Neural cell (in vitro differentiated cells): ENCODE measurements at regions not wholly inside any gene's neighbourhood (a gene's known extent, or its start where the extent isn't known, plus 50 kb on each side); places are given as distances from the start of the nearest gene placed in this dataset.

Experiments used
- H2AFZ ChIP-seq: fragments of 200-600, 300-800 bp; sonication (generic), shearing (Covaris generic); 2 replicates; pipeline ENCODE4 v1.6.0; 2014; ENCODE audit warnings: low read depth, mild to moderate bottlenecking, antibody characterized with exemption, low read length, moderate library complexity
- H3F3A ChIP-seq: fragments of 200-600 bp; shearing (Covaris generic); 2 replicates; pipeline ENCODE4 v1.6.1; 2016; ENCODE audit warnings: mild to moderate bottlenecking, moderate library complexity, mixed read lengths, antibody characterized with exemption, low read length; ENCODE audit not compliant: insufficient read depth, poor library complexity, severe bottlenecking
- H3K27ac ChIP-seq: fragments of 200-600, 300-800 bp; sonication (generic), shearing (Covaris generic); 2 replicates; pipeline ENCODE4 v1.5.1; 2014; ENCODE audit warnings: mild to moderate bottlenecking, low read length, moderate library complexity
- H3K27me3 ChIP-seq: fragments of 300-800, 200-600 bp; sonication (generic), shearing (Covaris generic); 2 replicates; pipeline ENCODE4 v1.6.0; 2014; ENCODE audit warnings: mild to moderate bottlenecking, low read depth, low read length, moderate library complexity; ENCODE audit not compliant: insufficient read depth
- H3K36me3 ChIP-seq: fragments of 300-800, 200-600 bp; sonication (generic), shearing (Covaris generic); 2 replicates; pipeline ENCODE4 v1.5.1; 2014; ENCODE audit warnings: mild to moderate bottlenecking, antibody characterized with exemption, low read length, moderate library complexity; ENCODE audit not compliant: insufficient read depth
- H3K4me2 ChIP-seq: fragments of 300-800, 200-600 bp; sonication (generic), shearing (Covaris generic); 2 replicates; pipeline ENCODE4 v1.6.0; 2014; ENCODE audit warnings: mild to moderate bottlenecking, low read length
- H3K4me3 ChIP-seq: fragments of 300-800, 200-600 bp; sonication (generic), shearing (Covaris generic); 2 replicates; pipeline ENCODE4 v1.5.1; 2014; ENCODE audit warnings: mild to moderate bottlenecking, low read length, moderate library complexity
- H3K79me2 ChIP-seq: fragments of 200-600 bp; shearing (Covaris generic); replicated peaks from 2 replicates; pipeline ENCODE4 v1.6.0; 2014; ENCODE audit warnings: mild to moderate bottlenecking, low read length, moderate library complexity; ENCODE audit not compliant: insufficient read depth
- H3K9ac ChIP-seq: fragments of 300-800, 200-600 bp; sonication (generic), shearing (Covaris generic); 2 replicates; pipeline ENCODE4 v1.6.1; 2016; ENCODE audit warnings: mild to moderate bottlenecking, low read length, mixed read lengths
- H3K9me2 ChIP-seq: fragments of 200-600 bp; shearing (Covaris generic); 2 replicates; pipeline ENCODE4 v1.6.1; 2016; ENCODE audit warnings: mild to moderate bottlenecking, low read length, mixed read lengths; ENCODE audit not compliant: insufficient read depth
- H3K9me3 ChIP-seq: fragments of 200-600, 300-800 bp; sonication (generic), shearing (Covaris generic); 2 replicates; pipeline ENCODE4 v1.6.1; 2016; ENCODE audit warnings: mild to moderate bottlenecking, mixed run types, low read length, moderate library complexity, mixed read lengths
- H4K20me1 ChIP-seq: fragments of 200-600 bp; shearing (Covaris generic); 2 replicates; pipeline ENCODE4 v1.6.1; 2016; ENCODE audit warnings: mild to moderate bottlenecking, mixed run types; ENCODE audit not compliant: insufficient read depth
- CTCF ChIP-seq: fragments of 450-650 bp; IDR thresholded peaks from 2 replicates; pipeline ENCODE4 v1.5.1; 2014; ENCODE audit warnings: antibody characterized with exemption, mild to moderate bottlenecking, moderate library complexity; ENCODE audit not compliant: poor library complexity, severe bottlenecking
- EP300 ChIP-seq: fragments of 450-650 bp; conservative IDR thresholded peaks from 2 replicates; pipeline ENCODE4 v1.6.1; 2014; ENCODE audit warnings: antibody characterized with exemption, mild to moderate bottlenecking, moderate library complexity; ENCODE audit not compliant: poor library complexity, severe bottlenecking
- EZH2 ChIP-seq: fragments of 200-600, 300-800 bp; shearing (Covaris generic), sonication (generic); IDR thresholded peaks from 2 replicates; pipeline ENCODE4 v1.6.1; 2014; ENCODE audit warnings: antibody characterized with exemption, low read length, borderline replicate concordance, mild to moderate bottlenecking; ENCODE audit not compliant: insufficient read depth, poor library complexity, severe bottlenecking
- MXI1 ChIP-seq: fragments of 450-650 bp; conservative IDR thresholded peaks from 2 replicates; pipeline ENCODE4 v1.6.1; 2014; ENCODE audit warnings: antibody characterized with exemption, mild to moderate bottlenecking; ENCODE audit not compliant: poor library complexity, severe bottlenecking
- POLR2AphosphoS5 ChIP-seq: IDR thresholded peaks from 2 replicates; pipeline ENCODE4 v1.6.1; 2012
- RAD21 ChIP-seq: fragments of 450-650 bp; conservative IDR thresholded peaks from 2 replicates; pipeline ENCODE4 v1.6.1; 2014; ENCODE audit warnings: antibody characterized with exemption, mild to moderate bottlenecking, moderate library complexity
- REST ChIP-seq: IDR thresholded peaks from 2 replicates; pipeline ENCODE4 v1.6.1; 2012; ENCODE audit warnings: borderline replicate concordance
- SMC3 ChIP-seq: fragments of 450-650 bp; conservative IDR thresholded peaks from 2 replicates; pipeline ENCODE4 v1.6.1; 2014; ENCODE audit warnings: antibody characterized with exemption, mild to moderate bottlenecking, moderate library complexity; ENCODE audit not compliant: poor library complexity
- TAF1 ChIP-seq: IDR thresholded peaks from 2 replicates; pipeline ENCODE4 v1.6.1; 2012; ENCODE audit warnings: low read depth

GRCh38 chr10:3263082-3263481 lies 90.5 kb upstream of the PITRM1 start:
- H2AFZ ChIP-seq: no peak overlapping the region
- H3K79me2 ChIP-seq: no peaks in the 10 kb centered on the region
- H3K9me3 ChIP-seq: no peaks in the 10 kb centered on the region
- H3K27me3 ChIP-seq: no peaks in the 10 kb centered on the region
- no peak overlapping the region for H3K4me3 ChIP-seq
- no peak overlapping the region for H3K9ac ChIP-seq
- no peak overlapping the region for H3K27ac ChIP-seq
- H4K20me1 ChIP-seq: no peaks in the 10 kb centered on the region
- no peak overlapping the region for H3K4me2 ChIP-seq
- H3F3A ChIP-seq: no peaks in the 10 kb centered on the region
- H3K36me3 ChIP-seq: no peaks in the 10 kb centered on the region
- TF ChIP-seq EZH2: no peak
- TF ChIP-seq MXI1: no peak
- TF ChIP-seq EP300: no peak
- TF ChIP-seq RAD21: no peak
- TF ChIP-seq TAF1: no peak
- no peak for TF ChIP-seq SMC3
- TF ChIP-seq POLR2AphosphoS5: no peak
- no peak for TF ChIP-seq CTCF
- no peak for TF ChIP-seq REST
- H3K9me2 ChIP-seq: no peaks in the 10 kb centered on the region

GRCh38 chr10:3261921-3262320 lies 89.3 kb upstream of the PITRM1 start:
- H3K4me2 ChIP-seq: no peak overlapping the region
- no peaks in the 10 kb centered on the region for H3K79me2 ChIP-seq
- no peaks in the 10 kb centered on the region for H3K27me3 ChIP-seq
- H2AFZ ChIP-seq: no peak overlapping the region
- TF ChIP-seq POLR2AphosphoS5: no peak
- TF ChIP-seq EZH2: no peak
- TF ChIP-seq RAD21: no peak
- TF ChIP-seq TAF1: no peak
- TF ChIP-seq REST: no peak
- TF ChIP-seq MXI1: no peak
- no peaks in the 10 kb centered on the region for H3K9me3 ChIP-seq
- no peaks in the 10 kb centered on the region for H3K9me2 ChIP-seq
- no peak overlapping the region for H3K9ac ChIP-seq
- H4K20me1 ChIP-seq: no peaks in the 10 kb centered on the region
- no peaks in the 10 kb centered on the region for H3F3A ChIP-seq
- no peak overlapping the region for H3K27ac ChIP-seq
- no peaks in the 10 kb centered on the region for H3K36me3 ChIP-seq
- no peak overlapping the region for H3K4me3 ChIP-seq
